ENCODE measurements at regions not wholly inside any gene's neighbourhood (a gene's known extent, or its start where the extent isn't known, plus 50 kb on each side); places are given as distances from the start of the nearest gene placed in this dataset.

GRCh38 chr18:10365021-10365500 is 89.4 kb upstream of the APCDD1 start:
- DNase-seq = no peak

GRCh38 chr18:10365901-10366300 is 88.5 kb upstream of the APCDD1 start:
- no peak for DNase-seq

- DNase-seq = no peak
Observed at GRCh38 chr18:10367836-10368235, 86.6 kb upstream of the APCDD1 start.

- DNase-seq = no peak
Observed at GRCh38 chr18:10368456-10369453, 85.7 kb upstream of the APCDD1 start.

- DNase-seq = no peak
Observed at GRCh38 chr18:10370716-10371115, 83.7 kb upstream of the APCDD1 start.

- DNase-seq = no peak
Observed at GRCh38 chr18:10371165-10371564, 83.3 kb upstream of the APCDD1 start.

GRCh38 chr18:10374195-10374594 is 80.2 kb upstream of the APCDD1 start:
- DNase-seq = no peak

GRCh38 chr18:10374636-10375293 is 79.7 kb upstream of the APCDD1 start:
- DNase-seq = no peak

GRCh38 chr18:10376731-10377130 is 77.7 kb upstream of the APCDD1 start:
- no peak for DNase-seq

- DNase-seq = no peak
Observed at GRCh38 chr18:10377956-10378355, 76.5 kb upstream of the APCDD1 start.

GRCh38 chr18:10378688-10379420 is 75.6 kb upstream of the APCDD1 start:
- no peak for DNase-seq

- DNase-seq = no peak
Observed at GRCh38 chr18:10379522-10379921, 74.9 kb upstream of the APCDD1 start.

GRCh38 chr18:10381516-10381915 is 72.9 kb upstream of the APCDD1 start:
- DNase-seq = no peak

- no peak for DNase-seq
Observed at GRCh38 chr18:10381951-10382350, 72.5 kb upstream of the APCDD1 start.

GRCh38 chr18:10386049-10386448 is 68.4 kb upstream of the APCDD1 start:
- no peak for DNase-seq

GRCh38 chr18:10386956-10387355 is 67.5 kb upstream of the APCDD1 start:
- DNase-seq = no peak

GRCh38 chr18:10387399-10387798 is 67.0 kb upstream of the APCDD1 start:
- no peak for DNase-seq

- no peak for DNase-seq
Observed at GRCh38 chr18:10388373-10388772, 66.1 kb upstream of the APCDD1 start.

GRCh38 chr18:10391506-10391905 is 62.9 kb upstream of the APCDD1 start:
- DNase-seq = peak; percentile 14

- no peak for DNase-seq
Observed at GRCh38 chr18:10397004-10397403, 57.4 kb upstream of the APCDD1 start.

- DNase-seq = no peak
Observed at GRCh38 chr18:10398571-10398970, 55.9 kb upstream of the APCDD1 start.

GRCh38 chr18:10399465-10399864 is 55.0 kb upstream of the APCDD1 start:
- no peak for DNase-seq

All from activated CD4-positive, alpha-beta T cell treated with anti-CD3 and anti-CD28 coated beads, Interleukin-10, Interleukin-2, amounts not matched to agents 100 ng/mL and 50 ng/mL, durations not matched to agents 16 hours and 8 hours (primary cell).